ENCODE measurements at regions not wholly inside any gene's neighbourhood (a gene's known extent, or its start where the extent isn't known, plus 50 kb on each side); places are given as distances from the start of the nearest gene placed in this dataset.

- Histone ChIP-seq H3K4me3 (no peak overlapping the region), H3K4me1 (no peaks in the 10 kb centered on the region), H3K36me3 (no peaks in the 10 kb centered on the region), H3K9me3 (peaks cover 0 to 8% (median 0%) of the 10 kb centered on the region in 3 donors), H3K27ac (no peak overlapping the region), H3K27me3 (no peaks in the 10 kb centered on the region)
- DNase-seq (no peak), ATAC-seq (no peak)
- TF ChIP-seq CTCF (IDR thresholded peaks at IDR 0.05 in 4 of 5, conservative IDR thresholded peaks at IDR 0.05 in 1 of 5), result no peak
- no peak for TF ChIP-seq POLR2A (IDR thresholded peaks at IDR 0.05)
- in situ Hi-C loops (cut with MboI; ENCODE audit: low sequenced_read_pairs in 4 of 4) (no loop called here), intact Hi-C loops (cut with DNase I; ENCODE audit: low total_unique reads) (no loop called here)
Measured at GRCh38 chr12:25051171-25051570, 102.3 kb upstream of the BCAT1 start.

- Histone ChIP-seq H3K27me3 (no peaks in the 10 kb centered on the region), H3K27ac (no peak overlapping the region)
- intact Hi-C loops (cut with DNase I; ENCODE audit: low total_unique reads), result no loop called here
Measured at GRCh38 chr12:25045869-25046268, 97.0 kb upstream of the BCAT1 start.

GRCh38 chr12:25041006-25041741 is 92.3 kb upstream of the BCAT1 start:
- ATAC-seq (no peak), DNase-seq (no peak)
- Histone ChIP-seq H3K9me3 (no peaks in the 10 kb centered on the region), H3K4me3 (no peak overlapping the region), H3K27ac (no peak overlapping the region), H3K4me1 (no peaks in the 10 kb centered on the region), H3K36me3 (no peaks in the 10 kb centered on the region), H3K27me3 (no peaks in the 10 kb centered on the region)
- TF ChIP-seq CTCF (IDR thresholded peaks at IDR 0.05 in 4 of 5, conservative IDR thresholded peaks at IDR 0.05 in 1 of 5), result no peak
- intact Hi-C loops (cut with DNase I; ENCODE audit: low total_unique reads), result no loop called here
- in situ Hi-C loops (cut with MboI; ENCODE audit: low sequenced_read_pairs in 4 of 4), result no loop called here

More at GRCh38 chr12:25045869-25046268, 97.0 kb upstream of the BCAT1 start:
- DNase-seq (no peak), ATAC-seq (no peak)
- Histone ChIP-seq H3K36me3 (no peaks in the 10 kb centered on the region), H3K4me1 (no peaks in the 10 kb centered on the region), H3K9me3 (peaks cover 0 to 8% (median 0%) of the 10 kb centered on the region in 3 donors), H3K4me3 (no peak overlapping the region)
- in situ Hi-C loops (cut with MboI; ENCODE audit: low sequenced_read_pairs in 4 of 4), result no loop called here
- TF ChIP-seq POLR2A (IDR thresholded peaks at IDR 0.05) (no peak), CTCF (IDR thresholded peaks at IDR 0.05 in 4 of 5, conservative IDR thresholded peaks at IDR 0.05 in 1 of 5) (no peak)

GRCh38 chr12:25040593-25040992 is 91.7 kb upstream of the BCAT1 start:
- DNase-seq (no peak), ATAC-seq (no peak)
- no peak overlapping the region for H3K27ac ChIP-seq
- no peaks in the 10 kb centered on the region for H3K4me1 ChIP-seq
- in situ Hi-C loops (cut with MboI; ENCODE audit: low sequenced_read_pairs in 4 of 4) (no loop called here), intact Hi-C loops (cut with DNase I; ENCODE audit: low total_unique reads) (no loop called here)
- no peak overlapping the region for H3K4me3 ChIP-seq
- TF ChIP-seq POLR2A (IDR thresholded peaks at IDR 0.05), result no peak
- no peak for TF ChIP-seq CTCF (IDR thresholded peaks at IDR 0.05 in 4 of 5, conservative IDR thresholded peaks at IDR 0.05 in 1 of 5)
- no peaks in the 10 kb centered on the region for H3K36me3 ChIP-seq
- H3K9me3 ChIP-seq, result no peaks in the 10 kb centered on the region
- no peaks in the 10 kb centered on the region for H3K27me3 ChIP-seq

GRCh38 chr12:25034676-25035075 is 85.8 kb upstream of the BCAT1 start:
- ATAC-seq (no peak), DNase-seq (no peak)
- H3K36me3 ChIP-seq, result no peaks in the 10 kb centered on the region
- TF ChIP-seq CTCF (IDR thresholded peaks at IDR 0.05 in 4 of 5, conservative IDR thresholded peaks at IDR 0.05 in 1 of 5) (no peak), POLR2A (IDR thresholded peaks at IDR 0.05) (no peak)
- intact Hi-C loops (cut with DNase I; ENCODE audit: low total_unique reads) (no loop called here), in situ Hi-C loops (cut with MboI; ENCODE audit: low sequenced_read_pairs in 4 of 4) (no loop called here)
- H3K4me3 ChIP-seq, result no peak overlapping the region
- H3K9me3 ChIP-seq, result no peaks in the 10 kb centered on the region
- H3K27ac ChIP-seq, result no peak overlapping the region
- no peaks in the 10 kb centered on the region for H3K27me3 ChIP-seq
- H3K4me1 ChIP-seq, result no peaks in the 10 kb centered on the region

All from gastrocnemius medialis (tissue), 4 donors.